ENCODE measurements at regions not wholly inside any gene's neighbourhood (a gene's known extent, or its start where the extent isn't known, plus 50 kb on each side); places are given as distances from the start of the nearest gene placed in this dataset.

GRCh38 chr9:129480227-129480626 is 140.7 kb downstream of the C9orf50 start:
- H3K36me3 Mint-ChIP-seq: no peaks in the 10 kb centered on the region
- H3K27me3 Mint-ChIP-seq: no peaks in the 10 kb centered on the region
- TF ChIP-seq CTCF (conservative IDR thresholded peaks at IDR 0.05): no peak
- no peak for DNase-seq (ENCODE audit: extremely low spot score, unreplicated experiment)
- H3K4me3 Mint-ChIP-seq: peak overlapping the region; percentile 67
- peak overlapping the region; percentile 75 for H3K27ac Mint-ChIP-seq
- H3K9me3 Mint-ChIP-seq: no peaks in the 10 kb centered on the region
- peaks cover 41% of the 10 kb centered on the region for H3K4me1 Mint-ChIP-seq (ENCODE audit: unreplicated experiment)

- Mint-ChIP-seq H3K4me3 (peak overlapping the region; percentile 66), H3K27ac (peak overlapping the region; percentile 82), H3K9me3 (no peaks in the 10 kb centered on the region), H3K36me3 (no peaks in the 10 kb centered on the region), H3K27me3 (no peaks in the 10 kb centered on the region), H3K4me1 (ENCODE audit: unreplicated experiment) (peaks cover 40% of the 10 kb centered on the region)
- DNase-seq (ENCODE audit: extremely low spot score, unreplicated experiment): no peak
- TF ChIP-seq CTCF (conservative IDR thresholded peaks at IDR 0.05): no peak
Measured at GRCh38 chr9:129479631-129480011, 141.3 kb downstream of the C9orf50 start.

GRCh38 chr9:129478961-129479630 is 141.8 kb downstream of the C9orf50 start:
- Mint-ChIP-seq H3K27ac (peak overlapping the region; percentile 82), H3K4me3 (peak overlapping the region; percentile 66), H3K27me3 (no peaks in the 10 kb centered on the region), H3K4me1 (ENCODE audit: unreplicated experiment) (peaks cover 37% of the 10 kb centered on the region), H3K36me3 (no peaks in the 10 kb centered on the region), H3K9me3 (no peaks in the 10 kb centered on the region)
- no peak for DNase-seq (ENCODE audit: extremely low spot score, unreplicated experiment)
- TF ChIP-seq CTCF (conservative IDR thresholded peaks at IDR 0.05): no peak

- H3K4me3 Mint-ChIP-seq: no peak overlapping the region
- H3K9me3 Mint-ChIP-seq: no peaks in the 10 kb centered on the region
- no peak overlapping the region for H3K27ac Mint-ChIP-seq
- H3K36me3 Mint-ChIP-seq: no peaks in the 10 kb centered on the region
- no peak for DNase-seq (ENCODE audit: extremely low spot score, unreplicated experiment)
- no peaks in the 10 kb centered on the region for H3K27me3 Mint-ChIP-seq
- H3K4me1 Mint-ChIP-seq (ENCODE audit: unreplicated experiment): peaks cover 42% of the 10 kb centered on the region
- TF ChIP-seq CTCF (conservative IDR thresholded peaks at IDR 0.05): no peak
Measured at GRCh38 chr9:129478461-129478860, 142.4 kb downstream of the C9orf50 start.

GRCh38 chr9:129476821-129477611 is 143.9 kb downstream of the C9orf50 start:
- TF ChIP-seq CTCF (conservative IDR thresholded peaks at IDR 0.05): no peak
- Mint-ChIP-seq H3K4me3 (no peak overlapping the region), H3K9me3 (no peaks in the 10 kb centered on the region), H3K27ac (no peak overlapping the region), H3K4me1 (ENCODE audit: unreplicated experiment) (peaks cover 48% of the 10 kb centered on the region), H3K36me3 (no peaks in the 10 kb centered on the region), H3K27me3 (no peaks in the 10 kb centered on the region)
- no peak for DNase-seq (ENCODE audit: extremely low spot score, unreplicated experiment)
